HFF-Myc (cell line): ENCODE measurements at regions not wholly inside any gene's neighbourhood (a gene's known extent, or its start where the extent isn't known, plus 50 kb on each side); places are given as distances from the start of the nearest gene placed in this dataset.
"Not testable (repeated sequence)": the region's sequence is repeated elsewhere in the genome, so short reads cannot be mapped to it uniquely, and the experiment has no call there.

Experiments
- DNase-seq: peaks from one replicate; pipeline ENCODE4 v3.0.0-alpha.2; 2011; ENCODE audit warnings: low read depth; ENCODE audit errors: extremely low read depth
- H3K4me3 ChIP-seq: replicated peaks from 2 replicates; pipeline ENCODE4 v1.5.1; 2011; ENCODE audit warnings: low read depth, mild to moderate bottlenecking, control low read depth, low read length
- TF ChIP-seq, protein P1 (sequence below): IDR thresholded peaks from 2 replicates; pipeline ENCODE4 v1.5.1; 2012; ENCODE audit warnings: mild to moderate bottlenecking, low read depth, low read length, control low read depth; ENCODE audit errors: missing control alignments

DNA sequence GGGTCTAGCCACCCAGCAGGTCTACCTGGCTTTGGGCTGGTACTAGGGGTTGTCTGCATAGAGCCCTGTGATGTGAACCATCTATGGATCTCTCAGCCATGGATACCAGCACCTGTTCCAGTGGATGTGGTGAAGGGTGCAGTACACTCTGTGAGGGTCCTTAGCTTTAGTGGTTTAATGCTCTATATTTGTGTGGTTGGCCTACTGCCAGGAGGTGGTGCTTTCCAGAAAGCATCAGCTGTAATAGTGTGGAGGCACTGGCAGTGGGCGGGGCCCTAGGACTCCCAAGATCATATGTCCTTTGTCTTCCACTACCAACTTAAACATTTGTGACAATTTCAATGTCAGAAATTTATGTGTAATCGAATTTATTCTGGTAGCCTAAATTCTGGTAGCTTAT, 1065.1 kb downstream of the RPIA start:
- not testable (repeated sequence) for DNase-seq, H3K4me3 ChIP-seq

DNA sequence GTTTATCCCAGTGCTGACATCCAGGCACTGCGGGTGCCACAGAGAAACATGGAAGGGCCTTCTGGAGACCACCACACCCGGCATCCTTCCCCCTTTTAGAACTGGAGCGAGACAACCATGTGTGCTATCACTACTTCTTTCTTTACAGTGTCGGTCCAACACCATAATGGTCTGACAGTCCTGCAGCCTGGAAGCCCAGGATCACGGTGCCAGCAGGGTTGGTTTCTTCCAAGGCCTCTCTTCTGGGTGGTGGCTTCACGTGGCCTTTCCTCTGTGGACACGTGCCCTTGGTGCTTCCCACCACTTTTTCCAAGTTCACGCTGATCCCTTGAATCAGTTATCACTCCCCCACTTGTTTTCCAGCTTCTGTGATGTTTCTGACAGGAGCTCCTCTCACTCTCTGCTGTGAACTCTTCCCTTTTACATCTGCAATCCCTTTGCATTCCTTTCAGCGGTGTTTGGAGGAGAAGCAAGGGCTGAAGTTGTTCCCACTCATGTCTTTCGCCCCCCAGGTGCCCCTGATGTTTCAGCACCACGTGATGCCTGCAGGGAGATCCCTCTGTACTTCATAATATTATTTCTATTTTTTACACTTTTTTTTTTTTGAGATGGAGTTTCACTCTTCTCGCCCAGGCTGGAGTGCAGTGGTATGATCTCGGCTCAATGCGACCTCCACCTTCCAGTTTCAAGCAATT, 1067.0 kb downstream of the RPIA start:
- H3K4me3 ChIP-seq, DNase-seq: not testable (repeated sequence)

- DNase-seq, H3K4me3 ChIP-seq: not testable (repeated sequence)
Measured at GRCh38 chr2:89760762-89761161, 1069.3 kb downstream of the RPIA start.

GRCh38 chr2:89761171-89761570, 1069.7 kb downstream of the RPIA start:
- not testable (repeated sequence) for DNase-seq, H3K4me3 ChIP-seq

DNA sequence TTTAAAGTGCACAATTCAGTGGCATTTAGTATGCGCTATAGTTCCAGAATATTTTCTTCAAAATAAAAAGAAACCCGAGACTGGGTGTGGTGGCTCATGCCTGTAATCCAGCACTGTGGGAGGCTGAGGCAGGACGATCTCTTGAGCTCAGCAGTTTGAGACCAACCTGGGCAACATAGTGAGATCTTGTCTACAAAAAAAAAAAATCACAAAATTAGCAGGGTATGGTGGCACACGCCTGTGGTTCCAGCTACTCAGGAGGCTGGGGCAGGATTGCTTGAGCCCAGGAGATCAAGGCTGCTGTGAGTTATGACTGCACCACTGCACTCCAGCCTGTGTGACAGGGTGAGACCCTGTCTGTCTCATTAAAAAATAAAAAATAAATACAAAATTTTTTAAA, 1070.4 kb downstream of the RPIA start:
- not testable (repeated sequence) for DNase-seq, H3K4me3 ChIP-seq

DNA sequence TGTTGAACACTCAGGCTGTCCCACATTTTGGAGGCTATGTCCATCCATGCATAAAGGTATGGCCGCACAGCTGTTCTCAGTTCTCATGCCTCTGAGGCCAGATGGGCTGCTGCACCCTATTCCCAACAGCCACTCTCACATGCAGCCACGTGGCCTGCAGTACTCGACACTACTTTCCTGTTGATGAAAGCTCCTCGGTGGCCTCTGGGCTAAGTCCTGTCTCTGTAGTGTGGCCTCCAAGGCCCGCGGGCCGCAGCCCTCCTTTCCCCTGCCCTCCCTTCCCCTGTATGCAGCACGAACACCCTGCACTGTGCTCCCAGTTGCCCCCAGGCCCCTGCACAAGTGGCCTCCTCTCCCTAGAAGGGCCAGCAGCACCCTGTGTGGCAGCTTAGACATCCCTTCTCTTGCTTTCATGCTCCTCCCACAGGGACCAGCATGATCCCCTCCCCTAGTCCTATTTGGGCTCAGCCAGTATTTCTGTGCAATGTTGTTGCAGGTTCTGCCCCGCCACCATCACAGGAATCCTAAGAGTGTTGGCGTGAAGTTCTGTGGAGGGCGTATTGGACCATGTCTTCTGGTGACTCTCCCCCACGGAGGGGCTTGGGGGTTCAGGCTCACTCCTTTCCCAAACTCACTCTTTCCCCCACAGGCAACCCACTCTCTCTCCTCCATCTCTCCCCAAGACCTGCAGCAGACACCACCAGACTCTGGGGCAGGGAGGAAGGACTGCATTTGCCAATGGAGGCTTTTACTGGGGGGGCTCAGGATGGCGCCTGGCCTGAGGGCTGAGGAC, 1071.2 kb downstream of the RPIA start:
- not testable (repeated sequence) for DNase-seq, H3K4me3 ChIP-seq

GRCh38 chr2:89763254-89763580, 1071.7 kb downstream of the RPIA start:
- TF ChIP-seq, protein P1, sequence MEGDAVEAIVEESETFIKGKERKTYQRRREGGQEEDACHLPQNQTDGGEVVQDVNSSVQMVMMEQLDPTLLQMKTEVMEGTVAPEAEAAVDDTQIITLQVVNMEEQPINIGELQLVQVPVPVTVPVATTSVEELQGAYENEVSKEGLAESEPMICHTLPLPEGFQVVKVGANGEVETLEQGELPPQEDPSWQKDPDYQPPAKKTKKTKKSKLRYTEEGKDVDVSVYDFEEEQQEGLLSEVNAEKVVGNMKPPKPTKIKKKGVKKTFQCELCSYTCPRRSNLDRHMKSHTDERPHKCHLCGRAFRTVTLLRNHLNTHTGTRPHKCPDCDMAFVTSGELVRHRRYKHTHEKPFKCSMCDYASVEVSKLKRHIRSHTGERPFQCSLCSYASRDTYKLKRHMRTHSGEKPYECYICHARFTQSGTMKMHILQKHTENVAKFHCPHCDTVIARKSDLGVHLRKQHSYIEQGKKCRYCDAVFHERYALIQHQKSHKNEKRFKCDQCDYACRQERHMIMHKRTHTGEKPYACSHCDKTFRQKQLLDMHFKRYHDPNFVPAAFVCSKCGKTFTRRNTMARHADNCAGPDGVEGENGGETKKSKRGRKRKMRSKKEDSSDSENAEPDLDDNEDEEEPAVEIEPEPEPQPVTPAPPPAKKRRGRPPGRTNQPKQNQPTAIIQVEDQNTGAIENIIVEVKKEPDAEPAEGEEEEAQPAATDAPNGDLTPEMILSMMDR: no peak
- DNase-seq: no peak
- no peak overlapping the region for H3K4me3 ChIP-seq

DNA sequence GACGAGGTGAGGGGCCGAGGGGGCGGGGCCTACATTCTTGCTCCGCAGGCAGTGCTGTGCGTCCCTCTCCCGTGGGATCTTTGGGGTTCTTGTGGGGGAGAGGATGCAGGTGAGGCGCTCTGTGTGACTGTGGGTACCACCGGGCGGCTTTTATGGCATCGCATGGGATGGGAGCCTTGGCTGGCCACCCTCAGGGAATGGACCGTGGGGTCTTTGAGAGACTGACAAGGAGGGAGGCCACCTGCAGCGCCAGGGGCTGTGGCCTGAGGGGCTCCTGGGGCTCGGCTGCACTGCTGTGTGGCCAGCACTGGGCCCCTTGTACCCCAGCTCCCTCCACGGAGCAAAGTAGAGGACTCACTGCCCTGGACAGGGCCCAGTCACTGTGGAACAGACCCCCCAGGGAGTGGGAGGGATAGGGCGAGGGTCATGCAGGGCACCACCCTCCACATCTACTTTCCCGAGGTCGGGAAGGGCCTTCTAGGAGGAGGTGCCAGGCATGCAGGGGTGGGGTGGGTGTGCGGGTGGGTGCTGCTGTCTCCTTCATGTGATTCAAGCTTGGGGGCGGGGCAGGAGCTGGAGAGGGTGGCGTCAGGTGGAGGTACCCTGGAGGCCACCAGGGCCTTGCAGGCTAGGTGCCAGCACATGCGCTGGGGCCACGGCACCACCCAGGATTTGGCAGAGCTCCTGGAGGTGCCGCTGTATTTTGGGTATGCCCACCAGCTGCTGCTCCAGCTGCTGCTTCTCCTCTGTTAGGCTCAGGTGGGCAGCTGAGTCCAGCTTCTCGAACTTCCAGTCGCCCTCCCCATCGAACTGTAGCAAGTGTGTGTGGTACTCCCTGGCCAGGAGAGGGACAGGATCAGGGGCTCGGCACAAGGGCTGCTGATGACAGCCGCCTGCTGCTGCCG, 1072.4 kb downstream of the RPIA start:
- H3K4me3 ChIP-seq: no peak overlapping the region
- TF ChIP-seq, protein P1: no peak
- DNase-seq: no peak

DNA sequence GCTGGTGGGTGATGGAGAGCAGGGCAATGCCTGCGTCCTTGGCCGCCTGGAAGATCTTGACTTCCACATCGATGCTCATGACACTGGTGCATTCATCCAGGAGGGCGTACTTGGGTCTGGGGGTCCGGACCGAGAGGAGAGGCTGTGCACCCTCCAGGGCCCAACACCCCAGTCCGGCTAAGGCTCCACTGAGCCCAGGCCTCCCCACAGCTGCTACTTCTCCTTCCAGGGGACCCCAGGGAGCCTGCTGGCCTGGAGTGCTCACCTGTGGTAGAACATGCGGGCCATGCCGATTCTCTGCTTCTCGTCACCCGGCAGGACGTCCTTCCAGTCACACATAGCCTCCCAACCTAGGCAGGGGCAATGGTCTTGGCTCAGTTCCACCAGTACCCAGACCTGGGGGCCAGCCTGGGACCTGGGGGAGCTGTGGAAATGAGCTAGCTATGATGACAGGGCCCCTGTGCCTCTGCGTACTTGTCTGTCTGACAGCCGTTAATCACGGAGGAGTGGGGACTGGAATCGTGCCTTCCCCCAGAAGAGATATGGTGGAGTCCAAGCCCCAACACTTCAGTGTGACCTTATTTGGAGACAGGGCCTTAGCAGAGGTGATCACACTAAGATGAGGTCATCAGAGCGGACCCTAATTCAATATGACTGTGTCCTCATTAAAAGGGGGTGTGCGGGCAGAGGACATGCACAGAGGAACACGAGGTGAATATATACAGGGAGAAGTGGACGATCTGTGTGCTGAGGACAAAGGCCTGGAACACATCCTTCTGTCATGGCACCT, 1073.3 kb downstream of the RPIA start:
- H3K4me3 ChIP-seq, DNase-seq: not testable (repeated sequence)

DNA sequence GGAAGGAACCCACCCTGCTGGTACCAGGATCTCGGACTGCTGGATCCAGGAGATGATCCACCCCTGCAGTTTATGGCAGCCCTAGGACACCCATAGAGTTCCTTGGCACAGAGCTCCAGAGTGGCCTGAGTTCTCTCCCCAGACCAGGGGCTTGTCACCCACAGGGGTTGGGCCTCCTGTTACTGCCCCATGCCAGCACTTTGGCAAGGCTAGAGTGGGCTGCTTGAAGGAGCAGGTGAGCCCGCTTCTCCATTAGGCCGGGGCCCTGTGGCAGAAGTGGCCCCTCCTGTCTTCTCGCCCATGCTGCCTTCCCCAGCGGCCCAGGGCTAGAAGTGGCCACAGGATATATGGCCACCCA, 1073.9 kb downstream of the RPIA start:
- DNase-seq, H3K4me3 ChIP-seq: not testable (repeated sequence)

DNA sequence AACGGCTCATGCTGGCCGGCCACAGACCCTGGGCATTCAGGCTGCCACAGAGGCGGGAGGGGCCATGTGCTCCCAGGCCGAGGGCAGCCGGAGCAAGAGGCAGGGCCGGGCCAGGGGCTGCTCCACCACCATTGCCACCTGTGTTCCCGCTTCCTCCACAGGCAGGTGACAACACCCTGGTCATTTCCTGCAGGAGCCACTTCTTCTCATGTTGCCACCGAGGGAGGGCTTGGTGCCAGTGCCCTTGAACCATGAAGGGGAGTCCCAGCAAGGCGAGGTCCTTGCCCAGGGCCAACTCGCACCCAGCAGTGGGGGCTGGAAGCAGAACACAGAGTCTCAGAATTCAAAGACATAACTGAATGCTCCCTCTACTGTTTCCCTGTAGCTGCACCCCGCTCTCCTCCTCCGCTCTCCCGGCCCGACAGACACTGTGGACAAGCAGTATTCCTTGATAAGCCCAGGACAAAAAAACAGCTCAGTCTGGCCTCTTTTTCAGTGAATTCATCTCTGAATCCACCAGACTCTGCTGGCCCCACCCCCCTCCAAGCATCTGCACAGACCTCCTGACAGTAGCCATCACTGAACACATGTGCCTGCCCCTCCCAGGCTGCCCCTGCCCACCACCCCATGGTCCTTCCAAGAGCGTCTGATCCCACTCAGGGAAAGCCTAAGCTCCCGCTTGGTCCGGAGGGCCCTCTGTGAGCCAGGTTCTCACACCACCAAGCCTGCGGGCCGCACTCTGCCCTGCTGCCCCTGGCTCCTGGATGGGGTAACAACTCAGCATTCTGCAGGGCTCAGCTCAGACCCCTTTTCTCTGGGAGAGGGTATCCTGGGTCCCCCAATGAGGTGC, 1074.9 kb downstream of the RPIA start:
- DNase-seq, H3K4me3 ChIP-seq: not testable (repeated sequence)

DNA sequence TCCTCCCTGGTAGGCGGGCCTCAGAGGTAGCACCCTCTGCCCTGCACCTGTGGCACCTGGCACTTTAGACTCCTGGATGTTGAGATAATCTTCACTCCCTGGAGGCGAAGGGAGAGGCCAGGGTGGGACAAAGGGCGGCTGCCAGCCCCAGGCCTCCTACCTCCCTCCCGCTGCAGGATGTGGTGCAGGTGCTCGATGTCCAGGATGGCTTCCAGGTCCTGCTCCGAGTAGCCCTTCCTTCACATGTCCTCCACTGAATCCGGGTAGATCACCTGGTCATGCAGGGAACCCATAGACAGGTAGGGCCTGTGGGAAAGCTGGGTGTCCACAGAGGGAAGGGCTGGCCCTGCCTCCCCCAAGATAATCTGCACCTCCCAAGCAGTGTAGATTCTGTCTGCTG, 1075.6 kb downstream of the RPIA start:
- H3K4me3 ChIP-seq, DNase-seq: not testable (repeated sequence)
